GM23338 (cell line): ENCODE measurements at regions not wholly inside any gene's neighbourhood (a gene's known extent, or its start where the extent isn't known, plus 50 kb on each side); places are given as distances from the start of the nearest gene placed in this dataset.

Experiments
- ATAC-seq: fragments of 200-7000 bp; cut with Tn5 transposase; 3 replicates; pipeline ENCODE4 v1.9.1; 2020
- DNase-seq: peaks from one replicate; pipeline ENCODE4 v3.0.0-alpha.2; 2015; ENCODE audit warnings: low spot score
- H2AFZ ChIP-seq: fragments of 200-600 bp; sonication (generic); 2 replicates; pipeline ENCODE4 v1.8.0; 2016; ENCODE audit warnings: antibody characterized with exemption, mild to moderate bottlenecking, moderate library complexity
- H3F3A ChIP-seq: fragments of 200-600 bp; sonication (generic); replicated peaks from 2 replicates; pipeline ENCODE4 v1.8.0; 2017; ENCODE audit warnings: antibody characterized with exemption, mixed run types, low read depth
- H3K27ac ChIP-seq: fragments of 200-600 bp; sonication (generic); 2 replicates; pipeline ENCODE4 v1.6.1; 2016; ENCODE audit warnings: low read depth
- H3K27me3 ChIP-seq: fragments of 200-600 bp; sonication (generic); 2 replicates; pipeline ENCODE4 v1.8.0; 2016; ENCODE audit warnings: mild to moderate bottlenecking, mixed run types, moderate library complexity; ENCODE audit not compliant: insufficient read depth
- H3K36me3 ChIP-seq: fragments of 200-600 bp; sonication (generic); 2 replicates; pipeline ENCODE4 v1.8.0; 2016; ENCODE audit warnings: mild to moderate bottlenecking; ENCODE audit not compliant: insufficient read depth
- H3K4me1 ChIP-seq: fragments of 200-600 bp; sonication (generic); 2 replicates; pipeline ENCODE4 v1.8.0; 2016; ENCODE audit warnings: mild to moderate bottlenecking, moderate library complexity; ENCODE audit not compliant: insufficient read depth
- H3K4me2 ChIP-seq: fragments of 200-600 bp; sonication (generic); 2 replicates; pipeline ENCODE4 v1.7.1; 2017; ENCODE audit warnings: mixed run types
- H3K4me3 ChIP-seq: fragments of 200-600 bp; sonication (generic); 2 replicates; pipeline ENCODE4 v1.6.1; 2016; ENCODE audit warnings: mixed run types
- H3K79me2 ChIP-seq: fragments of 200-600 bp; sonication (generic); replicated peaks from 2 replicates; pipeline ENCODE4 v1.8.0; 2017; ENCODE audit warnings: mild to moderate bottlenecking; ENCODE audit not compliant: insufficient read depth
- H3K9me2 ChIP-seq: fragments of 200-600 bp; sonication (generic); 2 replicates; pipeline ENCODE4 v1.8.0; 2017; ENCODE audit not compliant: insufficient read depth
- H4K20me1 ChIP-seq: fragments of 200-600 bp; sonication (generic); replicated peaks from 2 replicates; pipeline ENCODE4 v1.8.0; 2017; ENCODE audit warnings: mild to moderate bottlenecking; ENCODE audit not compliant: insufficient read depth
- H3K27ac Mint-ChIP-seq: 2 replicates; pipeline ENCODE4 v1.8.0; 2020; ENCODE audit warnings: inconsistent platforms, mild to moderate bottlenecking, moderate library complexity, mixed read lengths
- H3K27me3 Mint-ChIP-seq: 3 replicates; pipeline ENCODE4 v1.8.0; 2022; ENCODE audit warnings: low read depth, mild to moderate bottlenecking, moderate library complexity, mixed read lengths, inconsistent platforms; ENCODE audit not compliant: insufficient read depth, poor library complexity
- H3K36me3 Mint-ChIP-seq: 3 replicates; pipeline ENCODE4 v1.8.0; 2021; ENCODE audit warnings: low read depth, mild to moderate bottlenecking, inconsistent platforms, moderate library complexity, mixed read lengths
- H3K4me1 Mint-ChIP-seq: 3 replicates; pipeline ENCODE4 v1.8.0; 2020; ENCODE audit warnings: mild to moderate bottlenecking, inconsistent platforms, mixed read lengths
- H3K4me3 Mint-ChIP-seq: 3 replicates; pipeline ENCODE4 v1.8.0; 2021; ENCODE audit warnings: moderate library complexity, mild to moderate bottlenecking, inconsistent platforms, mixed read lengths
- H3K9me3 Mint-ChIP-seq: 3 replicates; pipeline ENCODE4 v1.8.0; 2020; ENCODE audit warnings: moderate library complexity, mild to moderate bottlenecking, inconsistent platforms, mixed read lengths
- EZH2 ChIP-seq: fragments of 200-600 bp; sonication (generic); IDR thresholded peaks from one replicate; pipeline ENCODE4 v1.8.0; 2017; ENCODE audit warnings: antibody characterized with exemption, mild to moderate bottlenecking, low read depth; ENCODE audit not compliant: unreplicated experiment
- EZH2phosphoT487 ChIP-seq: fragments of 200-600 bp; sonication (generic); IDR thresholded peaks from one replicate; pipeline ENCODE4 v1.8.1; 2018; ENCODE audit warnings: antibody characterized with exemption; ENCODE audit not compliant: unreplicated experiment
- JUNB ChIP-seq: IDR thresholded peaks from one replicate; pipeline ENCODE4 v1.6.1; 2016; ENCODE audit warnings: antibody characterized with exemption; ENCODE audit not compliant: unreplicated experiment
- POLR2AphosphoS5 ChIP-seq: IDR thresholded peaks from 2 replicates; pipeline ENCODE4 v1.6.1; 2016; ENCODE audit warnings: antibody characterized with exemption, low read depth
- REST ChIP-seq: IDR thresholded peaks from one replicate; pipeline ENCODE4 v1.6.1; 2018; ENCODE audit warnings: antibody characterized with exemption; ENCODE audit not compliant: unreplicated experiment
- ZNF331 ChIP-seq: fragments of 250-450 bp; sonication (Bioruptor Pico); IDR thresholded peaks from 2 replicates; pipeline ENCODE4 v1.5.0; 2020; ENCODE audit warnings: low read depth, mild to moderate bottlenecking, moderate library complexity
- TF ChIP-seq, protein P1 (sequence below): IDR thresholded peaks from 2 replicates; pipeline ENCODE4 v1.6.1; 2016; ENCODE audit warnings: antibody characterized with exemption
- TF ChIP-seq, protein P2 (sequence below): fragments of 250-450 bp; sonication (Bioruptor Pico); IDR thresholded peaks from 2 replicates; pipeline ENCODE4 v1.5.0; 2020; ENCODE audit warnings: mild to moderate bottlenecking, moderate library complexity
- TF ChIP-seq, protein P3 (sequence below), 2 experiments: fragments of 200-600 bp in 1 of 2; sonication (generic) in 1 of 2; conservative IDR thresholded peaks; 2 replicates each; pipeline versions ENCODE4 v1.5.1 to v1.6.1; 2016 to 2017; ENCODE audit warnings: antibody characterized with exemption in 2 of 2, low read depth in 2 of 2, mild to moderate bottlenecking in 2 of 2, moderate library complexity in 1 of 2

- H4K20me1 ChIP-seq: no peaks in the 10 kb centered on the region; the same call in 1 of the 2 replicates
- no peak overlapping the region for H3K4me3 Mint-ChIP-seq
- no peak overlapping the region for H3K27ac Mint-ChIP-seq
- no peak overlapping the region for H3K27ac ChIP-seq
- H3K9me2 ChIP-seq: no peaks in the 10 kb centered on the region
- H2AFZ ChIP-seq: peak overlapping the region; percentile 43; the same call in 1 of the 2 replicates
- no peaks in the 10 kb centered on the region for H3K27me3 Mint-ChIP-seq
- H3K4me1 ChIP-seq: no peaks in the 10 kb centered on the region
- H3K36me3 ChIP-seq: no peaks in the 10 kb centered on the region
- no peaks in the 10 kb centered on the region; the same call in 2 of the 3 replicates for H3K36me3 Mint-ChIP-seq
- H3K4me1 Mint-ChIP-seq: 0 out of 3 replicates have a peak, but pooled peaks cover 2% of the 10 kb centered on the region
- no peaks in the 10 kb centered on the region for H3K9me3 Mint-ChIP-seq
- TF ChIP-seq ZNF331 (CRISPR knock-in tag): no peak
- no peak for TF ChIP-seq EZH2
- no peak overlapping the region for H3K4me3 ChIP-seq
- no peaks in the 10 kb centered on the region for H3K27me3 ChIP-seq
- DNase-seq (no peak), ATAC-seq (no peak)
- no peaks in the 10 kb centered on the region for H3K79me2 ChIP-seq
- no peak overlapping the region for H3K4me2 ChIP-seq
- no peaks in the 10 kb centered on the region for H3F3A ChIP-seq
Measured at GRCh38 chr20:59429396-59429795, 129.0 kb downstream of the EDN3 start.

DNA sequence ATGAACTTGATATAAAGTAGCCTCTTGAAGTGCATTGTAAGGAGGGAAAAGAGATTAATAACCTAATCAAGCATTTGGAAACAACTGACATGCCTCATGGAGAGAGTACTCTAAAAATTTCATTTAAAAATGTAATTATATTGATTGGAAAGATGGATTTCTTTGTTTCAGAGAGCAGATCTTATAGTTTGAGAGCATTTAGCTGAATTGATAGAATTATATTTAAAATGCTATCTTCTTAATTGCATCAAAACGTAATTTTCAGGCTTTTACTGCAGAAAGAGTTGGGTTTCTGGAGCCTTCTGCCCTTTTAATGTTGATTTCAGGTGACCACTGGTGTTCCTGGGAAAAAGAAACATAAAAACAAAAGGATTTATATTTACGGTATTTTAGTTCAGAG, 130.6 kb downstream of the EDN3 start:
- no peaks in the 10 kb centered on the region for H3K9me3 Mint-ChIP-seq
- Histone ChIP-seq H4K20me1 (no peaks in the 10 kb centered on the region; the same call in 1 of the 2 replicates), H3K36me3 (no peaks in the 10 kb centered on the region), H3F3A (no peaks in the 10 kb centered on the region), H2AFZ (no peak overlapping the region), H3K79me2 (no peaks in the 10 kb centered on the region), H3K4me1 (no peaks in the 10 kb centered on the region), H3K4me3 (no peak overlapping the region), H3K4me2 (no peak overlapping the region), H3K27me3 (no peaks in the 10 kb centered on the region), H3K27ac (no peak overlapping the region), H3K9me2 (no peaks in the 10 kb centered on the region)
- no peak for DNase-seq
- H3K4me3 Mint-ChIP-seq: no peak overlapping the region
- H3K4me1 Mint-ChIP-seq: peaks cover 5% of the 10 kb centered on the region; the same call in 1 of the 3 replicates
- ATAC-seq: no peak
- H3K27ac Mint-ChIP-seq: no peak overlapping the region
- peaks cover 2% of the 10 kb centered on the region for H3K27me3 Mint-ChIP-seq
- H3K36me3 Mint-ChIP-seq: no peaks in the 10 kb centered on the region; the same call in 2 of the 3 replicates
- TF ChIP-seq, protein P1, sequence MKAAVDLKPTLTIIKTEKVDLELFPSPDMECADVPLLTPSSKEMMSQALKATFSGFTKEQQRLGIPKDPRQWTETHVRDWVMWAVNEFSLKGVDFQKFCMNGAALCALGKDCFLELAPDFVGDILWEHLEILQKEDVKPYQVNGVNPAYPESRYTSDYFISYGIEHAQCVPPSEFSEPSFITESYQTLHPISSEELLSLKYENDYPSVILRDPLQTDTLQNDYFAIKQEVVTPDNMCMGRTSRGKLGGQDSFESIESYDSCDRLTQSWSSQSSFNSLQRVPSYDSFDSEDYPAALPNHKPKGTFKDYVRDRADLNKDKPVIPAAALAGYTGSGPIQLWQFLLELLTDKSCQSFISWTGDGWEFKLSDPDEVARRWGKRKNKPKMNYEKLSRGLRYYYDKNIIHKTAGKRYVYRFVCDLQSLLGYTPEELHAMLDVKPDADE: no peak
- TF ChIP-seq REST (no peak), EZH2 (no peak), POLR2AphosphoS5 (no peak), JUNB (no peak), EZH2phosphoT487 (no peak)
- TF ChIP-seq, protein P2, sequence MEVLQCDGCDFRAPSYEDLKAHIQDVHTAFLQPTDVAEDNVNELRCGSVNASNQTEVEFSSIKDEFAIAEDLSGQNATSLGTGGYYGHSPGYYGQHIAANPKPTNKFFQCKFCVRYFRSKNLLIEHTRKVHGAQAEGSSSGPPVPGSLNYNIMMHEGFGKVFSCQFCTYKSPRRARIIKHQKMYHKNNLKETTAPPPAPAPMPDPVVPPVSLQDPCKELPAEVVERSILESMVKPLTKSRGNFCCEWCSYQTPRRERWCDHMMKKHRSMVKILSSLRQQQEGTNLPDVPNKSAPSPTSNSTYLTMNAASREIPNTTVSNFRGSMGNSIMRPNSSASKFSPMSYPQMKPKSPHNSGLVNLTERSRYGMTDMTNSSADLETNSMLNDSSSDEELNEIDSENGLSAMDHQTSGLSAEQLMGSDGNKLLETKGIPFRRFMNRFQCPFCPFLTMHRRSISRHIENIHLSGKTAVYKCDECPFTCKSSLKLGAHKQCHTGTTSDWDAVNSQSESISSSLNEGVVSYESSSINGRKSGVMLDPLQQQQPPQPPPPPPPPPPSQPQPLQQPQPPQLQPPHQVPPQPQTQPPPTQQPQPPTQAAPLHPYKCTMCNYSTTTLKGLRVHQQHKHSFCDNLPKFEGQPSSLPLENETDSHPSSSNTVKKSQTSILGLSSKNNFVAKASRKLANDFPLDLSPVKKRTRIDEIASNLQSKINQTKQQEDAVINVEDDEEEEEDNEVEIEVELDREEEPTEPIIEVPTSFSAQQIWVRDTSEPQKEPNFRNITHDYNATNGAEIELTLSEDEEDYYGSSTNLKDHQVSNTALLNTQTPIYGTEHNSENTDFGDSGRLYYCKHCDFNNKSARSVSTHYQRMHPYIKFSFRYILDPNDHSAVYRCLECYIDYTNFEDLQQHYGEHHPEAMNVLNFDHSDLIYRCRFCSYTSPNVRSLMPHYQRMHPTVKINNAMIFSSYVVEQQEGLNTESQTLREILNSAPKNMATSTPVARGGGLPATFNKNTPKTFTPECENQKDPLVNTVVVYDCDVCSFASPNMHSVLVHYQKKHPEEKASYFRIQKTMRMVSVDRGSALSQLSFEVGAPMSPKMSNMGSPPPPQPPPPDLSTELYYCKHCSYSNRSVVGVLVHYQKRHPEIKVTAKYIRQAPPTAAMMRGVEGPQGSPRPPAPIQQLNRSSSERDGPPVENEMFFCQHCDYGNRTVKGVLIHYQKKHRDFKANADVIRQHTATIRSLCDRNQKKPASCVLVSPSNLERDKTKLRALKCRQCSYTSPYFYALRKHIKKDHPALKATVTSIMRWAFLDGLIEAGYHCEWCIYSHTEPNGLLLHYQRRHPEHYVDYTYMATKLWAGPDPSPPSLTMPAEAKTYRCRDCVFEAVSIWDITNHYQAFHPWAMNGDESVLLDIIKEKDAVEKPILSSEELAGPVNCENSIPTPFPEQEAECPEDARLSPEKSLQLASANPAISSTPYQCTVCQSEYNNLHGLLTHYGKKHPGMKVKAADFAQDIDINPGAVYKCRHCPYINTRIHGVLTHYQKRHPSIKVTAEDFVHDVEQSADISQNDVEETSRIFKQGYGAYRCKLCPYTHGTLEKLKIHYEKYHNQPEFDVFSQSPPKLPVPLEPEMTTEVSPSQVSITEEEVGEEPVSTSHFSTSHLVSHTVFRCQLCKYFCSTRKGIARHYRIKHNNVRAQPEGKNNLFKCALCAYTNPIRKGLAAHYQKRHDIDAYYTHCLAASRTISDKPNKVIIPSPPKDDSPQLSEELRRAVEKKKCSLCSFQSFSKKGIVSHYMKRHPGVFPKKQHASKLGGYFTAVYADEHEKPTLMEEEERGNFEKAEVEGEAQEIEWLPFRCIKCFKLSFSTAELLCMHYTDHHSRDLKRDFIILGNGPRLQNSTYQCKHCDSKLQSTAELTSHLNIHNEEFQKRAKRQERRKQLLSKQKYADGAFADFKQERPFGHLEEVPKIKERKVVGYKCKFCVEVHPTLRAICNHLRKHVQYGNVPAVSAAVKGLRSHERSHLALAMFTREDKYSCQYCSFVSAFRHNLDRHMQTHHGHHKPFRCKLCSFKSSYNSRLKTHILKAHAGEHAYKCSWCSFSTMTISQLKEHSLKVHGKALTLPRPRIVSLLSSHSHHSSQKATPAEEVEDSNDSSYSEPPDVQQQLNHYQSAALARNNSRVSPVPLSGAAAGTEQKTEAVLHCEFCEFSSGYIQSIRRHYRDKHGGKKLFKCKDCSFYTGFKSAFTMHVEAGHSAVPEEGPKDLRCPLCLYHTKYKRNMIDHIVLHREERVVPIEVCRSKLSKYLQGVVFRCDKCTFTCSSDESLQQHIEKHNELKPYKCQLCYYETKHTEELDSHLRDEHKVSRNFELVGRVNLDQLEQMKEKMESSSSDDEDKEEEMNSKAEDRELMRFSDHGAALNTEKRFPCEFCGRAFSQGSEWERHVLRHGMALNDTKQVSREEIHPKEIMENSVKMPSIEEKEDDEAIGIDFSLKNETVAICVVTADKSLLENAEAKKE (CRISPR knock-in tag): no peak
- TF ChIP-seq, protein P3, sequence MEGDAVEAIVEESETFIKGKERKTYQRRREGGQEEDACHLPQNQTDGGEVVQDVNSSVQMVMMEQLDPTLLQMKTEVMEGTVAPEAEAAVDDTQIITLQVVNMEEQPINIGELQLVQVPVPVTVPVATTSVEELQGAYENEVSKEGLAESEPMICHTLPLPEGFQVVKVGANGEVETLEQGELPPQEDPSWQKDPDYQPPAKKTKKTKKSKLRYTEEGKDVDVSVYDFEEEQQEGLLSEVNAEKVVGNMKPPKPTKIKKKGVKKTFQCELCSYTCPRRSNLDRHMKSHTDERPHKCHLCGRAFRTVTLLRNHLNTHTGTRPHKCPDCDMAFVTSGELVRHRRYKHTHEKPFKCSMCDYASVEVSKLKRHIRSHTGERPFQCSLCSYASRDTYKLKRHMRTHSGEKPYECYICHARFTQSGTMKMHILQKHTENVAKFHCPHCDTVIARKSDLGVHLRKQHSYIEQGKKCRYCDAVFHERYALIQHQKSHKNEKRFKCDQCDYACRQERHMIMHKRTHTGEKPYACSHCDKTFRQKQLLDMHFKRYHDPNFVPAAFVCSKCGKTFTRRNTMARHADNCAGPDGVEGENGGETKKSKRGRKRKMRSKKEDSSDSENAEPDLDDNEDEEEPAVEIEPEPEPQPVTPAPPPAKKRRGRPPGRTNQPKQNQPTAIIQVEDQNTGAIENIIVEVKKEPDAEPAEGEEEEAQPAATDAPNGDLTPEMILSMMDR (conservative IDR thresholded peaks at IDR 0.05; ENCODE audit: low read depth in 2 of 2): no peak
